ENCODE measurements at regions not wholly inside any gene's neighbourhood (a gene's known extent, or its start where the extent isn't known, plus 50 kb on each side); places are given as distances from the start of the nearest gene placed in this dataset.

DNA sequence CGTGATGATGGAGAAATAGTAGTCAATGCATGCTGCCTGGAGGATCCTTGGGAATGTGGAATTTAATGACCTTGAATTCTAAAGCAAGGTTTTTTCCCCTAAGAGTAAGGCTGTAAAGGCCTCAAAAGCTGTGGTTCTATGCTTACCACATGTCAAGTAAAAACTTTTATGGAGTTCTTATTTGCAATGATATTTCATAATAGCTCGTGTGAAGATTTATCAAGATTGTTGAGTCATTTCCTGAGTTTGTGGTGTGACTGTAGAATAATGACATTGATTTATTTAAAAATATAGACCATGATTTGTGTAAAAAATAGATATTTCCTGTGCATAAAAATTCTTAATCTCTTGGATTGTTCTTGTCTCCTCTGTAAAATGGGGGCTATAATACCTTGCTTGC is 67.5 kb upstream of the SORCS1 start:
- no peak overlapping the region for H3K4me2 ChIP-seq (replicated peaks; ENCODE audit: low read depth, low read length, poor library complexity, severe bottlenecking)
- no peaks in the 10 kb centered on the region for H3K79me2 ChIP-seq (ENCODE audit: control insufficient read depth, insufficient read depth, low read length)
- H3K4me3 ChIP-seq (ENCODE audit: control extremely low read depth in 1 of 5, extremely low read depth in 1 of 5, insufficient read depth in 1 of 5, low read depth in 2 of 5, low read length in 4 of 5), result no peak overlapping the region
- Mint-ChIP-seq H3K4me3 (no peak overlapping the region), H3K9me3 (ENCODE audit: insufficient read depth) (peaks cover 5% of the 10 kb centered on the region), H3K27me3 (no peaks in the 10 kb centered on the region), H3K4me1 (no peaks in the 10 kb centered on the region), H3K27ac (no peak overlapping the region)
- no peak for ATAC-seq (ENCODE audit: low read depth)
- no peaks in the 10 kb centered on the region for H3K4me1 ChIP-seq (ENCODE audit: control insufficient read depth in 2 of 2, insufficient read depth in 2 of 2, low read length in 2 of 2)
- H3K9ac ChIP-seq (ENCODE audit: low read length), result no peak overlapping the region
- H4K20me1 ChIP-seq (ENCODE audit: control insufficient read depth, insufficient read depth, low read length, poor library complexity, severe bottlenecking), result no peaks in the 10 kb centered on the region
- H3K36me3 ChIP-seq (replicated peaks in 1 of 2; ENCODE audit: control extremely low read depth in 1 of 2, control insufficient read depth in 1 of 2, extremely low read depth in 1 of 2, insufficient read depth in 2 of 2, low read length in 1 of 2), result no peaks in the 10 kb centered on the region
- H2AFZ ChIP-seq (ENCODE audit: insufficient read depth, low read depth, low read length, poor library complexity, severe bottlenecking), result no peak overlapping the region
- CTCF ChIA-PET, result no interaction called here
- TF ChIP-seq EZH2 (IDR thresholded peaks at IDR 0.05; ENCODE audit: borderline replicate concordance, insufficient read depth, low read depth, low read length, poor library complexity, severe bottlenecking), result no peak
- TF ChIP-seq, protein P1, sequence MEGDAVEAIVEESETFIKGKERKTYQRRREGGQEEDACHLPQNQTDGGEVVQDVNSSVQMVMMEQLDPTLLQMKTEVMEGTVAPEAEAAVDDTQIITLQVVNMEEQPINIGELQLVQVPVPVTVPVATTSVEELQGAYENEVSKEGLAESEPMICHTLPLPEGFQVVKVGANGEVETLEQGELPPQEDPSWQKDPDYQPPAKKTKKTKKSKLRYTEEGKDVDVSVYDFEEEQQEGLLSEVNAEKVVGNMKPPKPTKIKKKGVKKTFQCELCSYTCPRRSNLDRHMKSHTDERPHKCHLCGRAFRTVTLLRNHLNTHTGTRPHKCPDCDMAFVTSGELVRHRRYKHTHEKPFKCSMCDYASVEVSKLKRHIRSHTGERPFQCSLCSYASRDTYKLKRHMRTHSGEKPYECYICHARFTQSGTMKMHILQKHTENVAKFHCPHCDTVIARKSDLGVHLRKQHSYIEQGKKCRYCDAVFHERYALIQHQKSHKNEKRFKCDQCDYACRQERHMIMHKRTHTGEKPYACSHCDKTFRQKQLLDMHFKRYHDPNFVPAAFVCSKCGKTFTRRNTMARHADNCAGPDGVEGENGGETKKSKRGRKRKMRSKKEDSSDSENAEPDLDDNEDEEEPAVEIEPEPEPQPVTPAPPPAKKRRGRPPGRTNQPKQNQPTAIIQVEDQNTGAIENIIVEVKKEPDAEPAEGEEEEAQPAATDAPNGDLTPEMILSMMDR (IDR thresholded peaks at IDR 0.05), result no peak
- DNase-seq, result no peak
- WGBS (ENCODE audit: insufficient coverage), result no CpG with 5 or more reads among the region's 2 CpGs
- no peaks in the 10 kb centered on the region for H3K27me3 ChIP-seq (replicated peaks in 1 of 4; ENCODE audit: control extremely low read depth in 1 of 4, control insufficient read depth in 3 of 4, insufficient read depth in 4 of 4, low read length in 3 of 4)
- no peak overlapping the region for H3K27ac ChIP-seq (ENCODE audit: low read length in 2 of 2)
- H3K9me3 ChIP-seq (ENCODE audit: control extremely low read depth in 1 of 3, control insufficient read depth in 2 of 3, insufficient read depth in 1 of 3, low read length in 2 of 3), result peaks cover 0 to 2% (median 0%) of the 10 kb centered on the region in 3 donors
- POLR2A ChIA-PET, result no interaction called here
- intact Hi-C loops (cut with micrococcal nuclease), result no loop called here

DNA sequence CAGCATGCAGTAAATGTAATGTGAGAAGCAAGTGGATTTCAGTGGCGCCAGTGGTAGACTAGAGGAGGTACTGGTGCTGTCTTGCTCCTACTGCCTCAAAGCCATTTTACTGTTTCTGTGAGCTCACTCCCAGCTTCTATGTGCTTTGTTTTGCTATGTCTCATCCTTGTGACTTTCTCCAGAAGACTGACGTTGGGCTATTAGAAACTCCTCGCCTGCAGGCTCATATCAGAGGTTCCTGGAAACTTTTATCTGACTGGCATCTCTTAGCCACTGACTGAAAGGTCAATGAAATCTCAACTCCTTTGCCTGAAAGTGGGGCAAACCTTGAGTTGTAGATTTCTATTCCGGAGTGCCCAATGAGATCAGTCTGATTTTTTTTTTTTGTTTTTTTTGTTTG is 66.4 kb upstream of the SORCS1 start:
- H3K27me3 Mint-ChIP-seq, result no peaks in the 10 kb centered on the region
- Histone ChIP-seq H3K9ac (ENCODE audit: low read length) (no peak overlapping the region), H3K27ac (ENCODE audit: low read length in 2 of 2) (no peak overlapping the region), H2AFZ (ENCODE audit: insufficient read depth, low read depth, low read length, poor library complexity, severe bottlenecking) (no peak overlapping the region), H4K20me1 (ENCODE audit: control insufficient read depth, insufficient read depth, low read length, poor library complexity, severe bottlenecking) (no peaks in the 10 kb centered on the region), H3K79me2 (ENCODE audit: control insufficient read depth, insufficient read depth, low read length) (no peaks in the 10 kb centered on the region), H3K4me1 (ENCODE audit: control insufficient read depth in 2 of 2, insufficient read depth in 2 of 2, low read length in 2 of 2) (no peaks in the 10 kb centered on the region), H3K27me3 (replicated peaks in 1 of 4; ENCODE audit: control extremely low read depth in 1 of 4, control insufficient read depth in 3 of 4, insufficient read depth in 4 of 4, low read length in 3 of 4) (no peaks in the 10 kb centered on the region), H3K4me2 (replicated peaks; ENCODE audit: low read depth, low read length, poor library complexity, severe bottlenecking) (no peak overlapping the region), H3K9me3 (ENCODE audit: control extremely low read depth in 1 of 3, control insufficient read depth in 2 of 3, insufficient read depth in 1 of 3, low read length in 2 of 3) (peaks cover 0 to 2% (median 0%) of the 10 kb centered on the region in 3 donors), H3K4me3 (ENCODE audit: control extremely low read depth in 1 of 5, extremely low read depth in 1 of 5, insufficient read depth in 1 of 5, low read depth in 2 of 5, low read length in 4 of 5) (no peak overlapping the region), H3K36me3 (replicated peaks in 1 of 2; ENCODE audit: control extremely low read depth in 1 of 2, control insufficient read depth in 1 of 2, extremely low read depth in 1 of 2, insufficient read depth in 2 of 2, low read length in 1 of 2) (no peaks in the 10 kb centered on the region)
- H3K27ac Mint-ChIP-seq, result no peak overlapping the region
- peaks cover 5% of the 10 kb centered on the region for H3K9me3 Mint-ChIP-seq (ENCODE audit: insufficient read depth)
- H3K4me1 Mint-ChIP-seq, result no peaks in the 10 kb centered on the region
- H3K4me3 Mint-ChIP-seq, result no peak overlapping the region
- TF ChIP-seq, protein P1 (IDR thresholded peaks at IDR 0.05), result no peak
- ChIA-PET CTCF (no interaction called here), POLR2A (no interaction called here)
- no peak for ATAC-seq (ENCODE audit: low read depth)
- 89% methylated on average over 3 of the region's 4 CpGs for WGBS (ENCODE audit: insufficient coverage)
- intact Hi-C loops (cut with micrococcal nuclease), result no loop called here
- DNase-seq, result no peak

Data from B cell (primary cell).